Activated CD4-positive, alpha-beta memory T cell treated with anti-CD3 and anti-CD28 coated beads, Interleukin-2, amount 10 ng/mL, durations not matched to agents 7 days and 5 days (primary cell): ENCODE measurements at regions not wholly inside any gene's neighbourhood (a gene's known extent, or its start where the extent isn't known, plus 50 kb on each side); places are given as distances from the start of the nearest gene placed in this dataset.

Source experiments
- CTCF ChIA-PET: fragments of 350-600 bp; sonication (Branson Sonifier 250); formaldehyde crosslinking; loops from one replicate; lab custom pipeline; 2021; ENCODE audit warnings: antibody characterized with exemption, inconsistent platforms; lab: Charles Lee
- POLR2A ChIA-PET: fragments of 350-600 bp; sonication (Branson Sonifier 250); formaldehyde crosslinking; loops from one replicate; lab custom pipeline; 2021; ENCODE audit warnings: antibody characterized with exemption; lab: Charles Lee
- DNase-seq: peaks from one replicate; pipeline ENCODE4 v3.0.0-alpha.2; 2020
- H3K27ac Mint-ChIP-seq: one replicate; pipeline ENCODE4 v1.8.0; 2021; ENCODE audit warnings: mild to moderate bottlenecking, mixed read lengths
- H3K27me3 Mint-ChIP-seq: one replicate; pipeline ENCODE4 v1.8.0; 2021; ENCODE audit warnings: mixed read lengths
- H3K36me3 Mint-ChIP-seq: one replicate; pipeline ENCODE4 v1.8.0; 2021; ENCODE audit warnings: low read depth, mixed read lengths
- H3K4me1 Mint-ChIP-seq: one replicate; pipeline ENCODE4 v1.8.0; 2021; ENCODE audit warnings: mixed read lengths
- H3K4me3 Mint-ChIP-seq: one replicate; pipeline ENCODE4 v1.8.0; 2021; ENCODE audit warnings: mild to moderate bottlenecking, mixed read lengths
- H3K9me3 Mint-ChIP-seq: one replicate; pipeline ENCODE4 v1.8.0; 2021; ENCODE audit warnings: mixed read lengths

- Mint-ChIP-seq H3K4me3 (no peak overlapping the region), H3K27ac (no peak overlapping the region), H3K9me3 (peaks cover 5% of the 10 kb centered on the region), H3K27me3 (no peaks in the 10 kb centered on the region), H3K36me3 (no peaks in the 10 kb centered on the region), H3K4me1 (no peaks in the 10 kb centered on the region)
- DNase-seq: no peak
- CTCF ChIA-PET: no interaction called here
- POLR2A ChIA-PET: no interaction called here
These were observed 229.6 kb upstream of the NAV3 start for GRCh38 chr12:77601069-77601468.

GRCh38 chr12:77600468-77600843, 230.2 kb upstream of the NAV3 start:
- no peaks in the 10 kb centered on the region for H3K36me3 Mint-ChIP-seq
- peaks cover 5% of the 10 kb centered on the region for H3K9me3 Mint-ChIP-seq
- no peaks in the 10 kb centered on the region for H3K27me3 Mint-ChIP-seq
- no peak for DNase-seq
- no peaks in the 10 kb centered on the region for H3K4me1 Mint-ChIP-seq
- H3K4me3 Mint-ChIP-seq: no peak overlapping the region
- CTCF ChIA-PET: no interaction called here
- POLR2A ChIA-PET: no interaction called here
- no peak overlapping the region for H3K27ac Mint-ChIP-seq

GRCh38 chr12:77599782-77600467, 230.8 kb upstream of the NAV3 start:
- DNase-seq: no peak
- Mint-ChIP-seq H3K4me1 (no peaks in the 10 kb centered on the region), H3K27me3 (no peaks in the 10 kb centered on the region), H3K4me3 (no peak overlapping the region), H3K27ac (no peak overlapping the region), H3K9me3 (peaks cover 5% of the 10 kb centered on the region), H3K36me3 (no peaks in the 10 kb centered on the region)
- ChIA-PET CTCF (no interaction called here), POLR2A (no interaction called here)

GRCh38 chr12:77594366-77594765, 236.3 kb upstream of the NAV3 start:
- peaks cover under 1% of the 10 kb centered on the region for H3K9me3 Mint-ChIP-seq
- no peaks in the 10 kb centered on the region for H3K27me3 Mint-ChIP-seq
- no peak for DNase-seq
- no peak overlapping the region for H3K27ac Mint-ChIP-seq
- ChIA-PET POLR2A (no interaction called here), CTCF (no interaction called here)
- no peaks in the 10 kb centered on the region for H3K4me1 Mint-ChIP-seq
- H3K4me3 Mint-ChIP-seq: no peak overlapping the region
- no peaks in the 10 kb centered on the region for H3K36me3 Mint-ChIP-seq

- H3K4me1 Mint-ChIP-seq: no peaks in the 10 kb centered on the region
- no peaks in the 10 kb centered on the region for H3K36me3 Mint-ChIP-seq
- H3K27me3 Mint-ChIP-seq: no peaks in the 10 kb centered on the region
- no peak overlapping the region for H3K27ac Mint-ChIP-seq
- H3K9me3 Mint-ChIP-seq: peaks cover 4% of the 10 kb centered on the region
- H3K4me3 Mint-ChIP-seq: no peak overlapping the region
- ChIA-PET CTCF (no interaction called here), POLR2A (no interaction called here)
- no peak for DNase-seq
These were observed 237.9 kb upstream of the NAV3 start for GRCh38 chr12:77592836-77593235.

GRCh38 chr12:77591959-77592743, 238.5 kb upstream of the NAV3 start:
- H3K36me3 Mint-ChIP-seq: no peaks in the 10 kb centered on the region
- H3K27ac Mint-ChIP-seq: no peak overlapping the region
- H3K4me1 Mint-ChIP-seq: no peaks in the 10 kb centered on the region
- CTCF ChIA-PET: no interaction called here
- peaks cover 4% of the 10 kb centered on the region for H3K9me3 Mint-ChIP-seq
- POLR2A ChIA-PET: no interaction called here
- H3K4me3 Mint-ChIP-seq: no peak overlapping the region
- DNase-seq: no peak
- no peaks in the 10 kb centered on the region for H3K27me3 Mint-ChIP-seq

GRCh38 chr12:77590306-77590705, 240.4 kb upstream of the NAV3 start:
- Mint-ChIP-seq H3K4me1 (no peaks in the 10 kb centered on the region), H3K4me3 (no peak overlapping the region), H3K27me3 (no peaks in the 10 kb centered on the region), H3K27ac (no peak overlapping the region), H3K9me3 (peaks cover 4% of the 10 kb centered on the region), H3K36me3 (no peaks in the 10 kb centered on the region)
- POLR2A ChIA-PET: no interaction called here
- DNase-seq: no peak
- CTCF ChIA-PET: no interaction called here

- H3K27me3 Mint-ChIP-seq: no peaks in the 10 kb centered on the region
- no peak for DNase-seq
- H3K9me3 Mint-ChIP-seq: peaks cover 4% of the 10 kb centered on the region
- ChIA-PET CTCF (interaction anchor here (1.0 kb wide), 1 partner anchor 338 kb away, joined by 5 read pairs; no protein-coding TSS in a partner anchor), POLR2A (interaction anchor here (0.6 kb wide), 1 partner anchor 472 kb away, joined by 3 read pairs; no protein-coding TSS in a partner anchor)
- no peaks in the 10 kb centered on the region for H3K36me3 Mint-ChIP-seq
- H3K4me3 Mint-ChIP-seq: no peak overlapping the region
- no peaks in the 10 kb centered on the region for H3K4me1 Mint-ChIP-seq
- no peak overlapping the region for H3K27ac Mint-ChIP-seq
These were observed 245.8 kb upstream of the NAV3 start for GRCh38 chr12:77584860-77585259.

GRCh38 chr12:77578466-77579220, 252.1 kb upstream of the NAV3 start:
- POLR2A ChIA-PET: no interaction called here
- peaks cover 8% of the 10 kb centered on the region for H3K9me3 Mint-ChIP-seq
- no peaks in the 10 kb centered on the region for H3K4me1 Mint-ChIP-seq
- CTCF ChIA-PET: no interaction called here
- H3K36me3 Mint-ChIP-seq: no peaks in the 10 kb centered on the region
- H3K27ac Mint-ChIP-seq: no peak overlapping the region
- no peak for DNase-seq
- H3K4me3 Mint-ChIP-seq: no peak overlapping the region
- H3K27me3 Mint-ChIP-seq: no peaks in the 10 kb centered on the region

- Mint-ChIP-seq H3K4me1 (no peaks in the 10 kb centered on the region), H3K4me3 (no peak overlapping the region), H3K27ac (no peak overlapping the region), H3K36me3 (no peaks in the 10 kb centered on the region), H3K27me3 (no peaks in the 10 kb centered on the region), H3K9me3 (peaks cover 10% of the 10 kb centered on the region)
- no peak for DNase-seq
- ChIA-PET POLR2A (no interaction called here), CTCF (no interaction called here)
These were observed 252.9 kb upstream of the NAV3 start for GRCh38 chr12:77577791-77578190.

- POLR2A ChIA-PET: no interaction called here
- Mint-ChIP-seq H3K4me3 (no peak overlapping the region), H3K36me3 (no peaks in the 10 kb centered on the region), H3K4me1 (no peaks in the 10 kb centered on the region), H3K9me3 (peaks cover 10% of the 10 kb centered on the region), H3K27ac (no peak overlapping the region), H3K27me3 (no peaks in the 10 kb centered on the region)
- CTCF ChIA-PET: no interaction called here
- no peak for DNase-seq
These were observed 255.2 kb upstream of the NAV3 start for GRCh38 chr12:77575376-77575919.

- Mint-ChIP-seq H3K36me3 (no peaks in the 10 kb centered on the region), H3K27ac (no peak overlapping the region), H3K4me1 (no peaks in the 10 kb centered on the region), H3K4me3 (no peak overlapping the region), H3K9me3 (peaks cover 9% of the 10 kb centered on the region), H3K27me3 (no peaks in the 10 kb centered on the region)
- CTCF ChIA-PET: no interaction called here
- POLR2A ChIA-PET: no interaction called here
- no peak for DNase-seq
These were observed 258.3 kb upstream of the NAV3 start for GRCh38 chr12:77572371-77572770.

- H3K27ac Mint-ChIP-seq: no peak overlapping the region
- H3K4me3 Mint-ChIP-seq: no peak overlapping the region
- POLR2A ChIA-PET: no interaction called here
- H3K4me1 Mint-ChIP-seq: no peaks in the 10 kb centered on the region
- CTCF ChIA-PET: no interaction called here
- H3K9me3 Mint-ChIP-seq: peaks cover 9% of the 10 kb centered on the region
- no peaks in the 10 kb centered on the region for H3K27me3 Mint-ChIP-seq
- H3K36me3 Mint-ChIP-seq: no peaks in the 10 kb centered on the region
- DNase-seq: no peak
These were observed 258.9 kb upstream of the NAV3 start for GRCh38 chr12:77571768-77572167.
